ENCODE measurements at regions not wholly inside any gene's neighbourhood (a gene's known extent, or its start where the extent isn't known, plus 50 kb on each side); places are given as distances from the start of the nearest gene placed in this dataset.
A peak's percentile ranks its signal among the peaks of the same experiment; 100 is the strongest.
"Not testable (repeated sequence)": the region's sequence is repeated elsewhere in the genome, so short reads cannot be mapped to it uniquely, and the experiment has no call there.

- not testable (repeated sequence) for DNase-seq
These were observed 52.6 kb upstream of the KIF26B start for GRCh38 chr1:245102149-245102548.

DNA sequence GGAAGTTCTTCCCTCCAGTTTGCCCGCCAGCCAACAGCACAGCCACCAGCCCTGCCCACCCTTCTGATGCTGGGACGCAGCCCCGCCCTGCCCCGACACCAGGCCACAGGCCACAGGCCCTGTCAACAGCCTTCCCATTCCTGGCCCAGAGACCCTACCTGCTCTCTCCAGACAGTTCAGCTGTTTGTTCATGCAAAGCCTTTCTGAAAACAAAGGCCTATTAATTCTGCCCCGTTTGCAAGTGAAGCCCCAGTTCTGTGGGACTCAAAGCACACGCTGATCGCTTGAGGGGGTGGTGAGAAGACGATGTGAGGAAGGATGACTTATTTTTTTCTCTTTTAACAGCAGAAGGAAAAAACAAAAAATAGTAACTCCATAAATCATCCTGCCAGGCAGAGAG is 55.4 kb upstream of the KIF26B start:
- peak in 21 of 56 donors; percentile 1 to 35 (median 13) for DNase-seq

GRCh38 chr1:245098924-245099323 is 55.9 kb upstream of the KIF26B start:
- DNase-seq: no peak

- DNase-seq: peak in 26 of 56 donors; percentile 1 to 65 (median 18)
These were observed 58.3 kb upstream of the KIF26B start for GRCh38 chr1:245096311-245097066.

DNA sequence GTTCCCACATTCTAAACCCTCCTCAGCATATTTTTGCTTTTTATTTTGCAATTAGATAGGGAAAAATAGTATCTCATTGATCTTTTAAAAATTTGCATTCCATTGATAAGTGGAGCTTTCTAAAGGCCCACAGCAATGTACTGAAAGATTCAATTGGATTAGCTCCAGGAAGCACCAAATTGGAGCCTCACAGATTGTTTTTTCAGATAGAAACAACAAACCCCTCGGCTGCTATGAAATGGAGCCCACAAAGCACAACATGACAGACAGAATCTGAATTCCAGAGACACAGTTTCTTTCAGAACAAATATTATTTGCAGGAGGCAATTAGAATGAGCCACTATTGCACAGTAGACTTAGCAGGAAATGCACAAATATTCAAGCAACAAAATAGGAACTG is 58.9 kb upstream of the KIF26B start:
- DNase-seq: no peak

- no peak for DNase-seq
These were observed 59.8 kb upstream of the KIF26B start for GRCh38 chr1:245094954-245095353.

DNA sequence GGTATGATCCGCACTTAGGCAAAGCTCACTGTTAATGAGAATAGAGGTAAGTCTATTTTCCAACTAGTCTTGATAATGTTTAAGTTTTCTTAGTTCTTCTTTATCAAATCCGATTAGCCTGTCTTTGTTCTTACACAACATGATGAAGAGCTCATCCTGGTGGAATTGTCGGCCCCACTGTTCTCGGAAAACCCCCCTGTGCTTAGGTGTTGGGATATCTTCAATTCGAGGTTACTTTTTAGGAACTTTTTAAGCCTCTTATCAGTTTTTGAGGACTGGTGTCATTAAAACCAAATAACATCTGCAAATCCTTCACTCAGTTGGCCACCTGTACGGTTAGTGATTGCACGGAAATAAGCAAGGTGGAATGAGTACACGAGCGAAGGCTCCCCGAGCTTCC is 60.7 kb upstream of the KIF26B start:
- DNase-seq: no peak

DNA sequence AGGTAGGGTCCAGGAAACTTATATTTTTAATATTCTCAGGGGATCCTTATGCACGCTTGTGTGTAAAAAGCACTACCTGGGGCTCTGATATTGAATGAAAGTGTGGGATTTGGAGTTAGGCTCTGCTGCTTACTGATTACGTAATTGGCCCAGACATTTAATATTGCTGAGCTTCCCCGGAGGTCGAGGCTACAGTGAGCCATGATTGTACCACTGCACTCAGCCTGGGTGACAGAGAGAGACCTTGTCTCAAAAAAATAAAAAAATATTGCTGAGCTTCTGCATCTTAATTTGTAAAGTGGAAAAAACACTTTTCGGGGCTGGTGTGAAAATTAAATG is 62.2 kb upstream of the KIF26B start:
- no peak for DNase-seq

GRCh38 chr1:245091818-245092637 is 62.8 kb upstream of the KIF26B start:
- no peak for DNase-seq

DNA sequence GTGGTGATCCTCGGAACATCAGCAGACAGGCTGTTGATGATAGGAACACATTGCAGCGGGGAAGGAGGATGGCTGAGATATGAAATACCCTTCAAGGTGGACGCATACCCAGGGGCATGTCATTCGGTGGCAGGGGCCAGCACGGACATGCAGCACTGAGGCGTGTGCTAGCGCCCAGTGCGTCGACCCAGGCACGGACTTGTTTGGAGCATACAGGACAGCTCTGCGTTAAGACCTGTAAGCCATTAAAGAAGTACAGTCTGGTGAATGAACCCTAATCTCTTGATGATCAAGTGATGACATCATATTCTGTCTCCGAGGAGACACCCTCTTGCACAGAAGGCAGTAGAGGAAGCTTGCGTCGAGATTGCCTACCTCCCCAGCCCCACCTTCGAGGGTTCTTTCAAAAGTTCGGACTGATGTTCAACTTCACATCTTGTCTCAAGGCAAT is 63.6 kb upstream of the KIF26B start:
- no peak for DNase-seq

GRCh38 chr1:245090491-245091090 is 64.2 kb upstream of the KIF26B start:
- DNase-seq: no peak

DNA sequence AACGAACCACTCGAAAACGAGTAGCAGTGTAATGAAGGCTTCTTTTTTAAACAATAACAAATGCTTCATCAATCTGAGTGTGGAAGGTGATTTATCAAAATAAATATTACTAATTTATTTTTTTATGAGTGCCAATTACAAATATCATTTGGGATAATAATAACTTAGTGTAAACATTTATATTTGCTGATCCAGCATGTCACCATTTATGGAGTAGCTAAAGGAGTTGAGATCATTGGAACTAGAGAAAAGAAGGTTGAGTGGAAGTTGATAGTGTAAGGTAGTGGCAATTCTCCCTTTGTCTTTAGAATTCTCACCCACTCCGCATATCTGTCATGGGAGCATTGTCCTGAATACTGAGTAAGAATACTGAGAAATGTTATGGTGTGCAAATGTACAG is 67.1 kb upstream of the KIF26B start:
- no peak for DNase-seq

- DNase-seq: no peak
These were observed 68.3 kb upstream of the KIF26B start for GRCh38 chr1:245086389-245086969.

GRCh38 chr1:245085508-245086095 is 69.2 kb upstream of the KIF26B start:
- no peak for DNase-seq

DNA sequence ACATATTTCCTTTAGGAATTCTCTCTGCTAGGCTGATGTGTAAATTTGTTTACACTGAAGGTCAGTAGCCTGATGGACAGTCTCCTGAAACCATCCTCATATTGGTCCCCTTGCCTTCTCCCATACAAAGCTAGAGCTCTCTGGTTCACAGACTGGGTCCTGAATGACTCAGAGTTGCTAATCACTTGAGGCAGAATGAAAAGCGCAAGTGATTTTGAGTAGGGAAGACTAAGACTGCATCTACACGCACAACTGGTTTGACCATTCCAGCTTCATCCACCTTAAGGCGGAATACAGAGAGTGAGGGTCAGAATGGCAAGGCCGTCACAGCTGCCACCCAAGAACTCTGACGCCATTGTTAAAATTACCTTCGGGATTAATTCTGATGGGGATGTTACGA is 70.2 kb upstream of the KIF26B start:
- no peak for DNase-seq

GRCh38 chr1:245079021-245079609 is 75.7 kb upstream of the KIF26B start:
- no peak for DNase-seq

GRCh38 chr1:245074898-245075297 is 79.9 kb upstream of the KIF26B start:
- DNase-seq: no peak

GRCh38 chr1:245074232-245074747 is 80.5 kb upstream of the KIF26B start:
- no peak for DNase-seq

DNA sequence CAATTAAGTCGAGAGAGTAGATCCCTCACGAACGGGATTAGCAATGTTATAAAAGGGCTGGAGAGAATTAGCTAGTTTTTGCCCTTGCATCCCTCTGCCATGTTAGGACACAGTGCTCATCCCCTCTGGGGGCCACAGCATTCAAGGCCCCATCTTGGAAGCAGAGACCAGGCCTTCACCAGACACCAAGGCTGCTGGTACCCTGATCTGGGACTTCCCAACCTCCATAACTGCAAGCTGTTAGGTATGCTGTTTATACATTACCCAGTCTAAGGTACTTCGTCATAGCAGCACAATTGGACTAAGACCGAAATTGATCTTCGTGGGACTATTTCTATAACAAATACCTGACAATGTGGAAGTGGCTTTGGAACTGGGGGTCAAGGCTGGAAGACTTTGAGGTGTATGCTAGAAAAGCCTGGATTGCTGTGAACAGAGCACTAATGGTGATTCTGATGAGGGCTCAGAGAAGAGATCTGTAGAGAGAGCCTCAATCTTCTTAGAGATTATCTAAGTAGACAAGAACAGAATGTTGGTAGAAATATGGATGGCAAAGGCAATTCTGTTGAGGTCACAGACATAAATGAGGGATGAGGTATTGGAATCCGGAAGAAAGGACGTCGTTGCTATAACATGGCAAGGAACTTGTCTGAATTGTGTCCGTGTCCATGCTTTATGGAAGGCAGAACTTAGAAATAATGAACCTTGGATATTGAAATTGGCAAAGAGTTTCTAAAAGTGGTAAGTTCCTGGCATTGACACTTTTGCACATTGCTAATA is 83.8 kb upstream of the KIF26B start:
- DNase-seq: no peak

- no peak for DNase-seq
These were observed 87.5 kb upstream of the KIF26B start for GRCh38 chr1:245067257-245067656.

Data from nucleus accumbens (tissue), 56 donors.